Left lung (tissue), 4 donors: ENCODE measurements at regions not wholly inside any gene's neighbourhood (a gene's known extent, or its start where the extent isn't known, plus 50 kb on each side); places are given as distances from the start of the nearest gene placed in this dataset.
A peak's percentile ranks its signal among the peaks of the same experiment; 100 is the strongest.

ENCODE experiments used
- ATAC-seq: fragments of 200-7000 bp; cut with Tn5 transposase; one replicate; pipeline ENCODE4 v1.9.1; 2020; ENCODE audit warnings: moderate library complexity
- DNase-seq, 4 donors: peaks; one replicate each; pipeline ENCODE4 v3.0.0-alpha.2; 2013 to 2020
- H3K27ac ChIP-seq, 2 donors: fragments of 200-600 bp; sonication (generic) in 1 of 2; one replicate each; pipeline versions ENCODE4 v1.5.0 to v1.8.0; 2020 to 2021
- H3K27me3 ChIP-seq, 2 donors: fragments of 200-600 bp; sonication (generic) in 1 of 2; one replicate each; pipeline versions ENCODE4 v1.5.0 to v1.8.0; 2020 to 2021
- H3K36me3 ChIP-seq, 2 donors: fragments of 200-600 bp; sonication (generic) in 1 of 2; one replicate each; pipeline versions ENCODE4 v1.5.0 to v1.8.0; 2020 to 2021
- H3K4me1 ChIP-seq, 2 donors: fragments of 200-600 bp; one replicate each; pipeline ENCODE4 v1.8.0; 2021
- H3K4me3 ChIP-seq, 2 donors: fragments of 200-600 bp; sonication (generic) in 1 of 2; one replicate each; pipeline versions ENCODE4 v1.5.0 to v1.8.0; 2020 to 2021; ENCODE audit warnings: mild to moderate bottlenecking in 1 of 2
- H3K9me3 ChIP-seq, 2 donors: fragments of 200-600 bp; sonication (generic) in 1 of 2; one replicate each; pipeline versions ENCODE4 v1.5.0 to v1.8.0; 2020 to 2021
- CTCF ChIP-seq, 2 donors: fragments of 200-600 bp; sonication (generic) in 1 of 2; IDR thresholded peaks; one replicate each; pipeline versions ENCODE4 v1.5.0 to v1.8.0; 2021; ENCODE audit warnings: antibody characterized with exemption in 2 of 2
- intact Hi-C, 2 donors: fragments of 100-400 bp; cut with DNase I; formaldehyde crosslinking; loops; one replicate each; pipeline versions ENCODE4 v1.11.2 to v1.14.2; 2022
- donor health status: DM: no; HTN: yes; CAD: no.
- donor health status: DM: no; HTN: no; CAD: no.

GRCh38 chr7:28290496-28290895, 109.9 kb upstream of the JAZF1 start:
- Histone ChIP-seq H3K36me3 (no peaks in the 10 kb centered on the region), H3K27ac (no peak overlapping the region), H3K4me1 (no peaks in the 10 kb centered on the region), H3K27me3 (no peaks in the 10 kb centered on the region), H3K9me3 (no peaks in the 10 kb centered on the region), H3K4me3 (no peak overlapping the region)
- DNase-seq = no peak
- no peak for ATAC-seq
- no peak for TF ChIP-seq CTCF (IDR thresholded peaks at IDR 0.05)
- intact Hi-C loops = no loop called here

GRCh38 chr7:28291559-28291958, 111.0 kb upstream of the JAZF1 start:
- H3K4me3 ChIP-seq = no peak overlapping the region
- intact Hi-C loops = no loop called here
- ATAC-seq (no peak), DNase-seq (no peak)
- H3K27ac ChIP-seq = no peak overlapping the region
- no peaks in the 10 kb centered on the region for H3K36me3 ChIP-seq
- no peak for TF ChIP-seq CTCF (IDR thresholded peaks at IDR 0.05)
- H3K4me1 ChIP-seq = no peaks in the 10 kb centered on the region
- H3K9me3 ChIP-seq = no peaks in the 10 kb centered on the region
- H3K27me3 ChIP-seq = no peaks in the 10 kb centered on the region

- Histone ChIP-seq H3K9me3 (no peaks in the 10 kb centered on the region), H3K27me3 (no peaks in the 10 kb centered on the region), H3K27ac (no peak overlapping the region), H3K36me3 (no peaks in the 10 kb centered on the region), H3K4me1 (no peaks in the 10 kb centered on the region), H3K4me3 (no peak overlapping the region)
- ATAC-seq (no peak), DNase-seq (no peak)
- intact Hi-C loops = no loop called here
- no peak for TF ChIP-seq CTCF (IDR thresholded peaks at IDR 0.05)
These were observed 112.4 kb upstream of the JAZF1 start for GRCh38 chr7:28292834-28293526.

- no peak for TF ChIP-seq CTCF (IDR thresholded peaks at IDR 0.05)
- no peak overlapping the region for H3K27ac ChIP-seq
- no peaks in the 10 kb centered on the region for H3K36me3 ChIP-seq
- H3K4me3 ChIP-seq = no peak overlapping the region
- no peaks in the 10 kb centered on the region for H3K27me3 ChIP-seq
- DNase-seq (no peak), ATAC-seq (no peak)
- no peaks in the 10 kb centered on the region for H3K4me1 ChIP-seq
- intact Hi-C loops = no loop called here
- no peaks in the 10 kb centered on the region for H3K9me3 ChIP-seq
These were observed 112.9 kb upstream of the JAZF1 start for GRCh38 chr7:28293527-28293835.

GRCh38 chr7:28296571-28297483, 115.5 kb upstream of the CREB5 start:
- H3K27me3 ChIP-seq = no peaks in the 10 kb centered on the region
- H3K9me3 ChIP-seq = no peaks in the 10 kb centered on the region
- H3K4me1 ChIP-seq = no peaks in the 10 kb centered on the region
- H3K36me3 ChIP-seq = no peaks in the 10 kb centered on the region
- no peak overlapping the region for H3K4me3 ChIP-seq
- ATAC-seq (peak; percentile 28), DNase-seq (no peak)
- intact Hi-C loops = no loop called here
- H3K27ac ChIP-seq = no peak overlapping the region
- peak; percentile 22 to 40 for TF ChIP-seq CTCF (IDR thresholded peaks at IDR 0.05)
